ENCODE measurements at regions not wholly inside any gene's neighbourhood (a gene's known extent, or its start where the extent isn't known, plus 50 kb on each side); places are given as distances from the start of the nearest gene placed in this dataset.

- TF ChIP-seq CTCF (conservative IDR thresholded peaks at IDR 0.05; ENCODE audit: low read depth in 2 of 2) (no peak), EZH2phosphoT487 (IDR thresholded peaks at IDR 0.05; ENCODE audit: unreplicated experiment) (no peak), POLR2AphosphoS5 (IDR thresholded peaks at IDR 0.05; ENCODE audit: low read depth) (no peak), EZH2 (IDR thresholded peaks at IDR 0.05; ENCODE audit: low read depth, unreplicated experiment) (no peak), CREB1 (CRISPR knock-in tag; IDR thresholded peaks at IDR 0.05; ENCODE audit: low read depth) (peak; percentile 35; the same call in 1 of the 2 replicates), NANOG (IDR thresholded peaks at IDR 0.05; ENCODE audit: borderline replicate concordance) (no peak), JUNB (IDR thresholded peaks at IDR 0.05; ENCODE audit: unreplicated experiment) (no peak), REST (IDR thresholded peaks at IDR 0.05; ENCODE audit: unreplicated experiment) (no peak), ETS1 (IDR thresholded peaks at IDR 0.05) (no peak), ZNF114 (CRISPR knock-in tag; IDR thresholded peaks at IDR 0.05) (no peak), ZNF331 (CRISPR knock-in tag; IDR thresholded peaks at IDR 0.05; ENCODE audit: low read depth) (no peak), STAT1 (IDR thresholded peaks at IDR 0.05; ENCODE audit: unreplicated experiment) (no peak)
Measured at GRCh38 chr4:103996637-103997036, 276.9 kb upstream of the TACR3 start.

Data from GM23338 (cell line).